ENCODE measurements at regions not wholly inside any gene's neighbourhood (a gene's known extent, or its start where the extent isn't known, plus 50 kb on each side); places are given as distances from the start of the nearest gene placed in this dataset.

DNA sequence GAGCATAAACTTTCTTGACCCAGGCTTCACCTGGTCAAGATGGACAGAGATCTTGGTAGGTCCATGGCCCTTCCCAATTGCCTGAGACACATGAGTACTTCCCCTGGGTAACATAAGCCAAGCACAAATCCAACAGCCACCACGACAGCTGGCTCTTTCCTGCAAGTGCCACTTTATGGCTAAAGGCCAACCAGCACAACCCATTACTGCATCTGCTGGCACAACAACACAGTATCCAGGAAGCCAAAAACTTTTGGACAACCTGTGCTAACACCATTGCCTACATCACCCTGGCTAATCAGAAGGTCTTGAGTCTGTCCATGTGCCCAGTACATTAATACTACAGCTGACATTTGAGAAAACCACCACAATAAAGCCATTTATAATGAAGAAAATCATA lies 548.0 kb upstream of the SEMA3D start:
- Histone ChIP-seq H3K27ac (ENCODE audit: control insufficient read depth, insufficient read depth, low read length) (no peak overlapping the region), H2AFZ (ENCODE audit: control insufficient read depth, low read length) (no peak overlapping the region), H3K9me1 (ENCODE audit: control insufficient read depth, extremely low read depth, insufficient read depth, low read length) (no peaks in the 10 kb centered on the region), H3K9ac (ENCODE audit: control insufficient read depth, extremely low read depth, insufficient read depth, low read length) (no peak overlapping the region), H3K4me3 (ENCODE audit: control insufficient read depth in 2 of 3, extremely low read depth in 1 of 3, insufficient read depth in 2 of 3, low read depth in 1 of 3, low read length in 3 of 3) (no peak overlapping the region), H3K4me2 (ENCODE audit: control insufficient read depth, extremely low read depth, insufficient read depth, low read depth, low read length) (no peak overlapping the region), H3K79me2 (ENCODE audit: control insufficient read depth, insufficient read depth, low read length) (no peaks in the 10 kb centered on the region), H4K20me1 (ENCODE audit: control insufficient read depth, extremely low read depth, insufficient read depth, low read length) (no peaks in the 10 kb centered on the region), H3K27me3 (ENCODE audit: control insufficient read depth, extremely low read depth, insufficient read depth, low read length) (no peaks in the 10 kb centered on the region), H3K36me3 (ENCODE audit: control insufficient read depth in 2 of 2, extremely low read depth in 1 of 2, insufficient read depth in 2 of 2, low read length in 2 of 2) (no peaks in the 10 kb centered on the region), H3K9me3 (ENCODE audit: control insufficient read depth, low read depth, low read length) (peaks cover 3% of the 10 kb centered on the region), H3K4me1 (ENCODE audit: control insufficient read depth, extremely low read depth, insufficient read depth, low read length) (no peaks in the 10 kb centered on the region)
- DNase-seq (ENCODE audit: low read depth, low spot score), result no peak
- dilution Hi-C loops (cut with MboI; ENCODE audit: extremely low pct_ligation_motif_present, low sequenced_read_pairs), result no loop called here
- TF ChIP-seq, protein P1, sequence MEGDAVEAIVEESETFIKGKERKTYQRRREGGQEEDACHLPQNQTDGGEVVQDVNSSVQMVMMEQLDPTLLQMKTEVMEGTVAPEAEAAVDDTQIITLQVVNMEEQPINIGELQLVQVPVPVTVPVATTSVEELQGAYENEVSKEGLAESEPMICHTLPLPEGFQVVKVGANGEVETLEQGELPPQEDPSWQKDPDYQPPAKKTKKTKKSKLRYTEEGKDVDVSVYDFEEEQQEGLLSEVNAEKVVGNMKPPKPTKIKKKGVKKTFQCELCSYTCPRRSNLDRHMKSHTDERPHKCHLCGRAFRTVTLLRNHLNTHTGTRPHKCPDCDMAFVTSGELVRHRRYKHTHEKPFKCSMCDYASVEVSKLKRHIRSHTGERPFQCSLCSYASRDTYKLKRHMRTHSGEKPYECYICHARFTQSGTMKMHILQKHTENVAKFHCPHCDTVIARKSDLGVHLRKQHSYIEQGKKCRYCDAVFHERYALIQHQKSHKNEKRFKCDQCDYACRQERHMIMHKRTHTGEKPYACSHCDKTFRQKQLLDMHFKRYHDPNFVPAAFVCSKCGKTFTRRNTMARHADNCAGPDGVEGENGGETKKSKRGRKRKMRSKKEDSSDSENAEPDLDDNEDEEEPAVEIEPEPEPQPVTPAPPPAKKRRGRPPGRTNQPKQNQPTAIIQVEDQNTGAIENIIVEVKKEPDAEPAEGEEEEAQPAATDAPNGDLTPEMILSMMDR (optimal IDR thresholded peaks at IDR 0.05 in 1 of 3, IDR thresholded peaks at IDR 0.05 in 1 of 3, conservative IDR thresholded peaks at IDR 0.05 in 1 of 3; ENCODE audit: extremely low read depth in 1 of 3, insufficient read depth in 2 of 3, low read length in 3 of 3), result no peak
- no peak for TF ChIP-seq EZH2 (IDR thresholded peaks at IDR 0.05; ENCODE audit: low read length)
- FAIRE-seq, result no peak

DNA sequence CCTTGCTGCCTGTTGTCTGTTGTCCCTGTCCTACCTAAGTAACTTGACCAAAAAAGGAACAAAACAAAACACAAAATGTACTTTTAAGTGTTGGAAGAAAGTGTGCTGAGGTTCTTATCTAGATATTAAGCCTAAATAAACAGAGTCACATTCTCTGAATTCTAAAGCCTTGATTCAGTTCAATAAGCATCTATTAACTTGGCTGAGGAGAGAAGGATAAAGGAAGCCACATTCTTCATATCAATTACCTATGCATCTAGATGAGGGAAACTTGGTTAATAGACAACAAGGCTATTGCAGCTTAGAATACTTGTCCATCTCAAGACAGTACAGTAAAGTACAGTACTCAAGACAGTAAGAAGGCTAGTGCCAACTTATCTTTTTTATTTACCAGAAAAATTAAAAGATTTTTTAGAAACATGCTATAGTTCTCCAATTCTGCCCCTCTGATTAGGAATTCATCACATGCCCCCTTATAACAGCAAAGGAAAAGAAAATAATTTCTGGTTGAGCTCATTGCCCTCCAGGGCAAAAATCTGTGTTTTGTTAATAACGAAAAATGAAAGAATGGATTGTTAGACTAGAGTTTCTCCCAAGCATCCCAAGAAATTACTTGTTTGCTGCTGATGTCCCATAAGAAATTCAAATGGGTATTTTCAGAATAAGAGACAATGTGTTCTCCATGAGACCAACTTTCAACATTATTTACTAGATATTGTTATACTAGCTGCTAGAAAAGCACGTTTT lies 546.5 kb upstream of the SEMA3D start:
- Histone ChIP-seq H3K9me1 (ENCODE audit: control insufficient read depth, extremely low read depth, insufficient read depth, low read length) (no peaks in the 10 kb centered on the region), H3K27ac (ENCODE audit: control insufficient read depth, insufficient read depth, low read length) (no peak overlapping the region), H3K9me3 (ENCODE audit: control insufficient read depth, low read depth, low read length) (peaks cover 3% of the 10 kb centered on the region), H3K4me1 (ENCODE audit: control insufficient read depth, extremely low read depth, insufficient read depth, low read length) (no peaks in the 10 kb centered on the region), H3K27me3 (ENCODE audit: control insufficient read depth, extremely low read depth, insufficient read depth, low read length) (no peaks in the 10 kb centered on the region), H3K4me3 (ENCODE audit: control insufficient read depth in 2 of 3, extremely low read depth in 1 of 3, insufficient read depth in 2 of 3, low read depth in 1 of 3, low read length in 3 of 3) (no peak overlapping the region), H3K36me3 (ENCODE audit: control insufficient read depth in 2 of 2, extremely low read depth in 1 of 2, insufficient read depth in 2 of 2, low read length in 2 of 2) (no peaks in the 10 kb centered on the region), H4K20me1 (ENCODE audit: control insufficient read depth, extremely low read depth, insufficient read depth, low read length) (no peaks in the 10 kb centered on the region), H3K79me2 (ENCODE audit: control insufficient read depth, insufficient read depth, low read length) (no peaks in the 10 kb centered on the region), H3K4me2 (ENCODE audit: control insufficient read depth, extremely low read depth, insufficient read depth, low read depth, low read length) (no peak overlapping the region), H3K9ac (ENCODE audit: control insufficient read depth, extremely low read depth, insufficient read depth, low read length) (no peak overlapping the region), H2AFZ (ENCODE audit: control insufficient read depth, low read length) (no peak overlapping the region)
- DNase-seq (ENCODE audit: low read depth, low spot score) (no peak), FAIRE-seq (no peak)
- dilution Hi-C loops (cut with MboI; ENCODE audit: extremely low pct_ligation_motif_present, low sequenced_read_pairs), result no loop called here
- no peak for TF ChIP-seq EZH2 (IDR thresholded peaks at IDR 0.05; ENCODE audit: low read length)
- TF ChIP-seq, protein P1 (optimal IDR thresholded peaks at IDR 0.05 in 1 of 3, IDR thresholded peaks at IDR 0.05 in 1 of 3, conservative IDR thresholded peaks at IDR 0.05 in 1 of 3; ENCODE audit: extremely low read depth in 1 of 3, insufficient read depth in 2 of 3, low read length in 3 of 3), result no peak

Data from keratinocyte (primary cell).